ENCODE measurements at regions not wholly inside any gene's neighbourhood (a gene's known extent, or its start where the extent isn't known, plus 50 kb on each side); places are given as distances from the start of the nearest gene placed in this dataset.

DNA sequence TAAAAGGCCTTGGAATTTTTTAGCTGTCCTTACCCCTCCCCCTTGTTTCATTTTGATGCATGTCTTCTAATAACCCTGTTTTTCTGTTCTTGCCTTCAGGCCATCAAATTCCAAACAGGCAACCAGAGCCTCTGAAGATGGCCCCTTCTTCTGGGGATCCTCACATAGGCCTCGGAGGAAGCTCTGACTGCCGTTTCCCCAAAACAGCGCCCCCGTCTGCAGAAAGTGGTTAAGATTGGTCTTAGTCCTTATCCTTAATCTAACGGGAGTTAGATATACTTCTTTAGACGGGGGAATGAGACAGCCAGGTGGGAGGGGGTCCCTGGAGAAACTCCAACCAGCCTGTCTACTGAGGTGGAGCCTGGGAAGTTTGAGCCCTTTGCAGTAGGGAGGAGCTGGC is 226.3 kb upstream of the ZNF608 start:
- DNase-seq (ENCODE audit: low read depth), result no peak
- TF ChIP-seq CTCF (IDR thresholded peaks at IDR 0.05; ENCODE audit: control insufficient read depth, extremely low read depth, insufficient read depth), result no peak
- H3K4me3 ChIP-seq (ENCODE audit: low read depth, low read length), result no peak overlapping the region

DNA sequence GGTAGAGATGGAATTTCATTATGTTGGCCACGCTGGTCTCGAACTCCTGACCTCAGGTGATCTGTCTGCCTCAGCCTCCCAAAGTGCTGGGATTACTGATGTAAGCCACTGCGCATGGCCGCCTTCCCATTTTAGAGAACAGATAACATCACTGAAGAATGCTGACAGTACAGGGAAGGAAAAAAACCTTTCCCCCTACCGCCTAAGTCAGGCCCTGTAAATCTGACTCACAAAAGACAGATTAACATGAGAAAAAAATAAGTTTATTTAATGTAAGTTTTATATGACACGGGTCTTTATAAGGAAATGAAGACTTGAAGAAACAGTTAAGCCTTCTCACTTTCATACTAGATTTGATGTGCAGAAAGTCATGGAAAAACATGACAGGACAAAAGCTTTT is 227.2 kb upstream of the ZNF608 start:
- TF ChIP-seq CTCF (IDR thresholded peaks at IDR 0.05; ENCODE audit: control insufficient read depth, extremely low read depth, insufficient read depth), result no peak
- H3K4me3 ChIP-seq (ENCODE audit: low read depth, low read length), result no peak overlapping the region
- no peak for DNase-seq (ENCODE audit: low read depth)

DNA sequence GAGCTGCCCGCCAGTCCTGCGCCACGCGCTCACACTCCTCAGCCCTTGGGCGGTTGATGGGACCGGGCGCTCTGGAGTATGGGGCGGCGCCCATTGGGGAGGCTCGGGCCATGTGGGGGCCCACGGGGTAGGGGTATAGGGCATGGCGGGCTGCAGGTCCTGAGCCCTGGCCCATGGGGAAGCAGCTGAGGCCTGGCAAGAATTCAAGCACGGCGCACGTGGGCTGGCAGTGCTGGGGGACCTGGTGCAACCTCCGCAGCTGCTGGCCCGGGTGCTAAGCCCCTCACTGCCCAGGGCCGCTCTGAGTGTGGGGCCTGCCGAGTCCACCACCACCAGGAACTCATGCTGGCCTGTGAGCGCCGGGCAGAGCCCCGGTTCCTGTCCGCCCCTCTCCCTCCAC is 229.6 kb upstream of the ZNF608 start:
- H3K4me3 ChIP-seq (ENCODE audit: low read depth, low read length), result no peak overlapping the region
- no peak for DNase-seq (ENCODE audit: low read depth)
- TF ChIP-seq CTCF (IDR thresholded peaks at IDR 0.05; ENCODE audit: control insufficient read depth, extremely low read depth, insufficient read depth), result no peak

DNA sequence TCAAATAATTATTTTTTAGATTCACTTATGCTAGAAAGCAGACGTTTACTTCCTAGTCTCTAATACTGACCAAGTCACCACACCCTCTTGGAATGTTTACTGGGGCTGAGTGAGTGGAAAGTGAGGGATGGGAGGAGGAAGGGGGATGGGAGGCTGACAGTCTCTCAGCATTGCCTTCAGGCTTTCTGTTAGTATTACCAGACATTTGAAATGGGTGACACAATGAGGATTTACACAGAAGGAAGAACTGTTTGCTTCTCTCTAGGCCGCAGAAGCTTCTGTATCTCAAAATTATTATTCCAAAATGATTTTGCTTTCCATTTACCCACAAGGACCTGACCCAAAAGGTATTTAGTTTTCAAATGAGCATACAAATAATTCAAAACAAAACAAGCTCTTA is 232.8 kb upstream of the ZNF608 start:
- DNase-seq (ENCODE audit: low read depth), result no peak
- no peak for TF ChIP-seq CTCF (IDR thresholded peaks at IDR 0.05; ENCODE audit: control insufficient read depth, extremely low read depth, insufficient read depth)
- H3K4me3 ChIP-seq (ENCODE audit: low read depth, low read length), result no peak overlapping the region

- no peak for TF ChIP-seq CTCF (IDR thresholded peaks at IDR 0.05; ENCODE audit: control insufficient read depth, extremely low read depth, insufficient read depth)
- no peak overlapping the region for H3K4me3 ChIP-seq (ENCODE audit: low read depth, low read length)
- no peak for DNase-seq (ENCODE audit: low read depth)
These were observed 233.9 kb upstream of the ZNF608 start for GRCh38 chr5:124980163-124980941.

- DNase-seq (ENCODE audit: low read depth), result no peak
- no peak for TF ChIP-seq CTCF (IDR thresholded peaks at IDR 0.05; ENCODE audit: control insufficient read depth, extremely low read depth, insufficient read depth)
- no peak overlapping the region for H3K4me3 ChIP-seq (ENCODE audit: low read depth, low read length)
These were observed 235.5 kb upstream of the ZNF608 start for GRCh38 chr5:124981901-124982300.

DNA sequence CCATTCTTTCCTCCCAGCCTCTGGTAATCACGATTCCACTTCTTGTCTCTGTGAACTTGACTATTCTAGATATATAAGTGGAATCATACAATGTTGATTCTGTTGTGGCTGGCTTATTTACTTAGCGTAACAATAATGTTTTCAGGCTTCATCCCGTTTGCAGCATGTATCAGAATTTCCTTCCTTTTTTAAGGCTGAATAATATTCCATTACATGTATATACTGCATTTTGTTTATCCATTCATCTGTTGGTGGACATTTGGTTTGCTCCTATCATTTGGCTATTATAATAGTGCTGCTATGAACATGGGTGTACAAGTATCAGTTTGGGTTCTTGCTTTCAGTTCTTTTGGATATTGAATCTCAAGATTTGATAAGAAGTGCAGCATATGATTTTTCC is 239.7 kb upstream of the ZNF608 start:
- H3K4me3 ChIP-seq (ENCODE audit: low read depth, low read length), result no peak overlapping the region
- no peak for DNase-seq (ENCODE audit: low read depth)
- no peak for TF ChIP-seq CTCF (IDR thresholded peaks at IDR 0.05; ENCODE audit: control insufficient read depth, extremely low read depth, insufficient read depth)

All from LNCaP clone FGC (cell line).